ENCODE measurements at regions not wholly inside any gene's neighbourhood (a gene's known extent, or its start where the extent isn't known, plus 50 kb on each side); places are given as distances from the start of the nearest gene placed in this dataset.

DNA sequence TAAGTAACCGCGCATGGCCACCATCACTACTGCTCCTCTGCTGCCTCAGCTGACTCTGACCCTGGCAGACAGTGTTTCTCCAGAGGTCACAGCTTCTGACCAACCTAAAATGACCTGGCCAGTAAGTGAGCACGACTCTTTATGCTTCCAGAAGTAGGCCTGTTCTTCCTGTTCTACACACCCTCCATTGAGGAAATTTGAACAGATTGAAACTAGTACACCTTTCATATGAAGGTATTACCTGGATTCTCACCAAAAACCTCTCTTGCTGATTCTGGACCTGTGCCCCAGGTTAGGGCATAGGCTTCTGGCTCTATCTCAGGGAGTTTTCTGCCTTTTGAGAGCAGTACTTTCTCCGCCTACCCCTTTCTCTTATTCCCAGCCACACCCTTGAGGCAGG lies 178.4 kb upstream of the FRMD6 start:
- TF ChIP-seq, protein P1, sequence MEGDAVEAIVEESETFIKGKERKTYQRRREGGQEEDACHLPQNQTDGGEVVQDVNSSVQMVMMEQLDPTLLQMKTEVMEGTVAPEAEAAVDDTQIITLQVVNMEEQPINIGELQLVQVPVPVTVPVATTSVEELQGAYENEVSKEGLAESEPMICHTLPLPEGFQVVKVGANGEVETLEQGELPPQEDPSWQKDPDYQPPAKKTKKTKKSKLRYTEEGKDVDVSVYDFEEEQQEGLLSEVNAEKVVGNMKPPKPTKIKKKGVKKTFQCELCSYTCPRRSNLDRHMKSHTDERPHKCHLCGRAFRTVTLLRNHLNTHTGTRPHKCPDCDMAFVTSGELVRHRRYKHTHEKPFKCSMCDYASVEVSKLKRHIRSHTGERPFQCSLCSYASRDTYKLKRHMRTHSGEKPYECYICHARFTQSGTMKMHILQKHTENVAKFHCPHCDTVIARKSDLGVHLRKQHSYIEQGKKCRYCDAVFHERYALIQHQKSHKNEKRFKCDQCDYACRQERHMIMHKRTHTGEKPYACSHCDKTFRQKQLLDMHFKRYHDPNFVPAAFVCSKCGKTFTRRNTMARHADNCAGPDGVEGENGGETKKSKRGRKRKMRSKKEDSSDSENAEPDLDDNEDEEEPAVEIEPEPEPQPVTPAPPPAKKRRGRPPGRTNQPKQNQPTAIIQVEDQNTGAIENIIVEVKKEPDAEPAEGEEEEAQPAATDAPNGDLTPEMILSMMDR (tag by site-specific recombination; IDR thresholded peaks at IDR 0.05), result no peak
- TF ChIP-seq, protein P2, sequence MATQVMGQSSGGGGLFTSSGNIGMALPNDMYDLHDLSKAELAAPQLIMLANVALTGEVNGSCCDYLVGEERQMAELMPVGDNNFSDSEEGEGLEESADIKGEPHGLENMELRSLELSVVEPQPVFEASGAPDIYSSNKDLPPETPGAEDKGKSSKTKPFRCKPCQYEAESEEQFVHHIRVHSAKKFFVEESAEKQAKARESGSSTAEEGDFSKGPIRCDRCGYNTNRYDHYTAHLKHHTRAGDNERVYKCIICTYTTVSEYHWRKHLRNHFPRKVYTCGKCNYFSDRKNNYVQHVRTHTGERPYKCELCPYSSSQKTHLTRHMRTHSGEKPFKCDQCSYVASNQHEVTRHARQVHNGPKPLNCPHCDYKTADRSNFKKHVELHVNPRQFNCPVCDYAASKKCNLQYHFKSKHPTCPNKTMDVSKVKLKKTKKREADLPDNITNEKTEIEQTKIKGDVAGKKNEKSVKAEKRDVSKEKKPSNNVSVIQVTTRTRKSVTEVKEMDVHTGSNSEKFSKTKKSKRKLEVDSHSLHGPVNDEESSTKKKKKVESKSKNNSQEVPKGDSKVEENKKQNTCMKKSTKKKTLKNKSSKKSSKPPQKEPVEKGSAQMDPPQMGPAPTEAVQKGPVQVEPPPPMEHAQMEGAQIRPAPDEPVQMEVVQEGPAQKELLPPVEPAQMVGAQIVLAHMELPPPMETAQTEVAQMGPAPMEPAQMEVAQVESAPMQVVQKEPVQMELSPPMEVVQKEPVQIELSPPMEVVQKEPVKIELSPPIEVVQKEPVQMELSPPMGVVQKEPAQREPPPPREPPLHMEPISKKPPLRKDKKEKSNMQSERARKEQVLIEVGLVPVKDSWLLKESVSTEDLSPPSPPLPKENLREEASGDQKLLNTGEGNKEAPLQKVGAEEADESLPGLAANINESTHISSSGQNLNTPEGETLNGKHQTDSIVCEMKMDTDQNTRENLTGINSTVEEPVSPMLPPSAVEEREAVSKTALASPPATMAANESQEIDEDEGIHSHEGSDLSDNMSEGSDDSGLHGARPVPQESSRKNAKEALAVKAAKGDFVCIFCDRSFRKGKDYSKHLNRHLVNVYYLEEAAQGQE (tag by site-specific recombination; IDR thresholded peaks at IDR 0.05), result no peak
- no peak for TF ChIP-seq ZNF416 (tag by site-specific recombination; IDR thresholded peaks at IDR 0.05)
- TF ChIP-seq, protein P3, sequence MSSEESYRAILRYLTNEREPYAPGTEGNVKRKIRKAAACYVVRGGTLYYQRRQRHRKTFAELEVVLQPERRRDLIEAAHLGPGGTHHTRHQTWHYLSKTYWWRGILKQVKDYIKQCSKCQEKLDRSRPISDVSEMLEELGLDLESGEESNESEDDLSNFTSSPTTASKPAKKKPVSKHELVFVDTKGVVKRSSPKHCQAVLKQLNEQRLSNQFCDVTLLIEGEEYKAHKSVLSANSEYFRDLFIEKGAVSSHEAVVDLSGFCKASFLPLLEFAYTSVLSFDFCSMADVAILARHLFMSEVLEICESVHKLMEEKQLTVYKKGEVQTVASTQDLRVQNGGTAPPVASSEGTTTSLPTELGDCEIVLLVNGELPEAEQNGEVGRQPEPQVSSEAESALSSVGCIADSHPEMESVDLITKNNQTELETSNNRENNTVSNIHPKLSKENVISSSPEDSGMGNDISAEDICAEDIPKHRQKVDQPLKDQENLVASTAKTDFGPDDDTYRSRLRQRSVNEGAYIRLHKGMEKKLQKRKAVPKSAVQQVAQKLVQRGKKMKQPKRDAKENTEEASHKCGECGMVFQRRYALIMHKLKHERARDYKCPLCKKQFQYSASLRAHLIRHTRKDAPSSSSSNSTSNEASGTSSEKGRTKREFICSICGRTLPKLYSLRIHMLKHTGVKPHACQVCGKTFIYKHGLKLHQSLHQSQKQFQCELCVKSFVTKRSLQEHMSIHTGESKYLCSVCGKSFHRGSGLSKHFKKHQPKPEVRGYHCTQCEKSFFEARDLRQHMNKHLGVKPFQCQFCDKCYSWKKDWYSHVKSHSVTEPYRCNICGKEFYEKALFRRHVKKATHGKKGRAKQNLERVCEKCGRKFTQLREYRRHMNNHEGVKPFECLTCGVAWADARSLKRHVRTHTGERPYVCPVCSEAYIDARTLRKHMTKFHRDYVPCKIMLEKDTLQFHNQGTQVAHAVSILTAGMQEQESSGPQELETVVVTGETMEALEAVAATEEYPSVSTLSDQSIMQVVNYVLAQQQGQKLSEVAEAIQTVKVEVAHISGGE (tag by site-specific recombination; conservative IDR thresholded peaks at IDR 0.05; ENCODE audit: low read depth), result no peak
- TF ChIP-seq, protein P4, sequence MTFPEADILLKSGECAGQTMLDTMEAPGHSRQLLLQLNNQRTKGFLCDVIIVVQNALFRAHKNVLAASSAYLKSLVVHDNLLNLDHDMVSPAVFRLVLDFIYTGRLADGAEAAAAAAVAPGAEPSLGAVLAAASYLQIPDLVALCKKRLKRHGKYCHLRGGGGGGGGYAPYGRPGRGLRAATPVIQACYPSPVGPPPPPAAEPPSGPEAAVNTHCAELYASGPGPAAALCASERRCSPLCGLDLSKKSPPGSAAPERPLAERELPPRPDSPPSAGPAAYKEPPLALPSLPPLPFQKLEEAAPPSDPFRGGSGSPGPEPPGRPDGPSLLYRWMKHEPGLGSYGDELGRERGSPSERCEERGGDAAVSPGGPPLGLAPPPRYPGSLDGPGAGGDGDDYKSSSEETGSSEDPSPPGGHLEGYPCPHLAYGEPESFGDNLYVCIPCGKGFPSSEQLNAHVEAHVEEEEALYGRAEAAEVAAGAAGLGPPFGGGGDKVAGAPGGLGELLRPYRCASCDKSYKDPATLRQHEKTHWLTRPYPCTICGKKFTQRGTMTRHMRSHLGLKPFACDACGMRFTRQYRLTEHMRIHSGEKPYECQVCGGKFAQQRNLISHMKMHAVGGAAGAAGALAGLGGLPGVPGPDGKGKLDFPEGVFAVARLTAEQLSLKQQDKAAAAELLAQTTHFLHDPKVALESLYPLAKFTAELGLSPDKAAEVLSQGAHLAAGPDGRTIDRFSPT (tag by site-specific recombination; IDR thresholded peaks at IDR 0.05), result no peak
- TF ChIP-seq ZBTB1 (tag by site-specific recombination; IDR thresholded peaks at IDR 0.05), result no peak
- no peak for TF ChIP-seq ZNF202 (tag by site-specific recombination; IDR thresholded peaks at IDR 0.05; ENCODE audit: borderline replicate concordance)
- no peak for TF ChIP-seq ZBTB17 (tag by site-specific recombination; IDR thresholded peaks at IDR 0.05)
- TF ChIP-seq ZNF274 (IDR thresholded peaks at IDR 0.05; ENCODE audit: low read length), result no peak
- TF ChIP-seq ZNF274 (tag by site-specific recombination; IDR thresholded peaks at IDR 0.05; ENCODE audit: borderline replicate concordance), result no peak
- TF ChIP-seq, protein P5, sequence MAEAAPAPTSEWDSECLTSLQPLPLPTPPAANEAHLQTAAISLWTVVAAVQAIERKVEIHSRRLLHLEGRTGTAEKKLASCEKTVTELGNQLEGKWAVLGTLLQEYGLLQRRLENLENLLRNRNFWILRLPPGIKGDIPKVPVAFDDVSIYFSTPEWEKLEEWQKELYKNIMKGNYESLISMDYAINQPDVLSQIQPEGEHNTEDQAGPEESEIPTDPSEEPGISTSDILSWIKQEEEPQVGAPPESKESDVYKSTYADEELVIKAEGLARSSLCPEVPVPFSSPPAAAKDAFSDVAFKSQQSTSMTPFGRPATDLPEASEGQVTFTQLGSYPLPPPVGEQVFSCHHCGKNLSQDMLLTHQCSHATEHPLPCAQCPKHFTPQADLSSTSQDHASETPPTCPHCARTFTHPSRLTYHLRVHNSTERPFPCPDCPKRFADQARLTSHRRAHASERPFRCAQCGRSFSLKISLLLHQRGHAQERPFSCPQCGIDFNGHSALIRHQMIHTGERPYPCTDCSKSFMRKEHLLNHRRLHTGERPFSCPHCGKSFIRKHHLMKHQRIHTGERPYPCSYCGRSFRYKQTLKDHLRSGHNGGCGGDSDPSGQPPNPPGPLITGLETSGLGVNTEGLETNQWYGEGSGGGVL (tag by site-specific recombination; IDR thresholded peaks at IDR 0.05), result no peak
- TF ChIP-seq ZBTB8A (tag by site-specific recombination; IDR thresholded peaks at IDR 0.05), result no peak
